ENCODE measurements at regions not wholly inside any gene's neighbourhood (a gene's known extent, or its start where the extent isn't known, plus 50 kb on each side); places are given as distances from the start of the nearest gene placed in this dataset.

GRCh38 chr15:47541562-47541961 is 175.7 kb upstream of the SEMA6D start:
- Histone ChIP-seq H3K27ac (ENCODE audit: low read length, poor library complexity, severe bottlenecking) (no peak overlapping the region), H3K9ac (ENCODE audit: low read length) (no peak overlapping the region), H3K4me1 (ENCODE audit: control insufficient read depth, insufficient read depth, low read depth, low read length) (no peaks in the 10 kb centered on the region), H3K9me3 (ENCODE audit: control insufficient read depth, low read length) (no peaks in the 10 kb centered on the region), H2BK12ac (ENCODE audit: low read length in 2 of 2) (no peak overlapping the region), H3K4ac (ENCODE audit: low read depth in 1 of 2, low read length in 2 of 2) (no peak overlapping the region), H3K23ac (ENCODE audit: low read length in 2 of 2) (no peak overlapping the region), H3K18ac (ENCODE audit: low read depth in 1 of 2, low read length in 2 of 2) (no peak overlapping the region), H2BK5ac (ENCODE audit: low read depth, low read length, poor library complexity, severe bottlenecking) (no peak overlapping the region), H3K27me3 (ENCODE audit: control insufficient read depth in 1 of 2, insufficient read depth in 1 of 2, low read length in 2 of 2) (no peaks in the 10 kb centered on the region), H3K4me3 (ENCODE audit: insufficient read depth in 1 of 2, low read depth in 1 of 2, low read length in 2 of 2) (no peak overlapping the region), H2BK120ac (ENCODE audit: low read depth, low read length) (no peak overlapping the region), H3K4me2 (ENCODE audit: low read length, poor library complexity, severe bottlenecking) (no peak overlapping the region), H2AFZ (ENCODE audit: low read depth, low read length) (no peak overlapping the region), H4K8ac (ENCODE audit: low read length) (no peak overlapping the region), H2BK15ac (ENCODE audit: low read depth, poor library complexity, severe bottlenecking) (no peak overlapping the region), H3K79me1 (replicated peaks; ENCODE audit: low read length, poor library complexity, severe bottlenecking) (no peaks in the 10 kb centered on the region), H3K36me3 (ENCODE audit: control insufficient read depth in 1 of 2, insufficient read depth in 2 of 2, low read depth in 1 of 2, low read length in 2 of 2) (no peaks in the 10 kb centered on the region), H2AK5ac (ENCODE audit: low read length, severe bottlenecking) (no peak overlapping the region), H4K91ac (ENCODE audit: low read length) (no peak overlapping the region), H3K14ac (ENCODE audit: low read length in 2 of 2) (no peak overlapping the region)
- WGBS, result 100% methylated on average over 1 of the region's 2 CpGs
- DNase-seq, result no peak

- no peak overlapping the region for H2BK5ac ChIP-seq (ENCODE audit: low read depth, low read length, poor library complexity, severe bottlenecking)
- no peaks in the 10 kb centered on the region for H3K79me1 ChIP-seq (replicated peaks; ENCODE audit: low read length, poor library complexity, severe bottlenecking)
- H3K9ac ChIP-seq (ENCODE audit: low read length), result no peak overlapping the region
- H2AK5ac ChIP-seq (ENCODE audit: low read length, severe bottlenecking), result no peak overlapping the region
- H2BK15ac ChIP-seq (ENCODE audit: low read depth, poor library complexity, severe bottlenecking), result no peak overlapping the region
- no peak overlapping the region for H3K4me2 ChIP-seq (ENCODE audit: low read length, poor library complexity, severe bottlenecking)
- H4K8ac ChIP-seq (ENCODE audit: low read length), result no peak overlapping the region
- no peak for DNase-seq
- H3K27me3 ChIP-seq (ENCODE audit: control insufficient read depth in 1 of 2, insufficient read depth in 1 of 2, low read length in 2 of 2), result no peaks in the 10 kb centered on the region
- no peak overlapping the region for H4K91ac ChIP-seq (ENCODE audit: low read length)
- H3K4me1 ChIP-seq (ENCODE audit: control insufficient read depth, insufficient read depth, low read depth, low read length), result no peaks in the 10 kb centered on the region
- H3K27ac ChIP-seq (ENCODE audit: low read length, poor library complexity, severe bottlenecking), result no peak overlapping the region
- no peak overlapping the region for H2BK120ac ChIP-seq (ENCODE audit: low read depth, low read length)
- no peaks in the 10 kb centered on the region for H3K9me3 ChIP-seq (ENCODE audit: control insufficient read depth, low read length)
- no peak overlapping the region for H3K4ac ChIP-seq (ENCODE audit: low read depth in 1 of 2, low read length in 2 of 2)
- H3K14ac ChIP-seq (ENCODE audit: low read length in 2 of 2), result no peak overlapping the region
- no peak overlapping the region for H2BK12ac ChIP-seq (ENCODE audit: low read length in 2 of 2)
- no peak overlapping the region for H2AFZ ChIP-seq (ENCODE audit: low read depth, low read length)
- no peak overlapping the region for H3K4me3 ChIP-seq (ENCODE audit: insufficient read depth in 1 of 2, low read depth in 1 of 2, low read length in 2 of 2)
- H3K23ac ChIP-seq (ENCODE audit: low read length in 2 of 2), result no peak overlapping the region
- H3K18ac ChIP-seq (ENCODE audit: low read depth in 1 of 2, low read length in 2 of 2), result no peak overlapping the region
- no peaks in the 10 kb centered on the region for H3K36me3 ChIP-seq (ENCODE audit: control insufficient read depth in 1 of 2, insufficient read depth in 2 of 2, low read depth in 1 of 2, low read length in 2 of 2)
- 93% methylated on average over 2 of the region's 2 CpGs for WGBS
Measured at GRCh38 chr15:47542312-47542989, 174.9 kb upstream of the SEMA6D start.

GRCh38 chr15:47548231-47548630 is 169.1 kb upstream of the SEMA6D start:
- no peak overlapping the region for H3K4me3 ChIP-seq (ENCODE audit: insufficient read depth in 1 of 2, low read depth in 1 of 2, low read length in 2 of 2)
- no peak overlapping the region for H3K9ac ChIP-seq (ENCODE audit: low read length)
- no peak overlapping the region for H3K23ac ChIP-seq (ENCODE audit: low read length in 2 of 2)
- H4K8ac ChIP-seq (ENCODE audit: low read length), result no peak overlapping the region
- H3K27me3 ChIP-seq (ENCODE audit: control insufficient read depth in 1 of 2, insufficient read depth in 1 of 2, low read length in 2 of 2), result no peaks in the 10 kb centered on the region
- H2BK120ac ChIP-seq (ENCODE audit: low read depth, low read length), result no peak overlapping the region
- H2BK15ac ChIP-seq (ENCODE audit: low read depth, poor library complexity, severe bottlenecking), result no peak overlapping the region
- no peak overlapping the region for H3K4me2 ChIP-seq (ENCODE audit: low read length, poor library complexity, severe bottlenecking)
- no peaks in the 10 kb centered on the region for H3K9me3 ChIP-seq (ENCODE audit: control insufficient read depth, low read length)
- H4K91ac ChIP-seq (ENCODE audit: low read length), result no peak overlapping the region
- no peak overlapping the region for H3K27ac ChIP-seq (ENCODE audit: low read length, poor library complexity, severe bottlenecking)
- H3K4ac ChIP-seq (ENCODE audit: low read depth in 1 of 2, low read length in 2 of 2), result no peak overlapping the region
- H2BK5ac ChIP-seq (ENCODE audit: low read depth, low read length, poor library complexity, severe bottlenecking), result no peak overlapping the region
- no peak overlapping the region for H3K14ac ChIP-seq (ENCODE audit: low read length in 2 of 2)
- no peak overlapping the region for H2AK5ac ChIP-seq (ENCODE audit: low read length, severe bottlenecking)
- H3K79me1 ChIP-seq (replicated peaks; ENCODE audit: low read length, poor library complexity, severe bottlenecking), result no peaks in the 10 kb centered on the region
- H3K4me1 ChIP-seq (ENCODE audit: control insufficient read depth, insufficient read depth, low read depth, low read length), result no peaks in the 10 kb centered on the region
- 83% methylated on average over 1 of the region's 1 CpG for WGBS
- no peaks in the 10 kb centered on the region for H3K36me3 ChIP-seq (ENCODE audit: control insufficient read depth in 1 of 2, insufficient read depth in 2 of 2, low read depth in 1 of 2, low read length in 2 of 2)
- no peak for DNase-seq
- no peak overlapping the region for H2BK12ac ChIP-seq (ENCODE audit: low read length in 2 of 2)
- no peak overlapping the region for H3K18ac ChIP-seq (ENCODE audit: low read depth in 1 of 2, low read length in 2 of 2)
- no peak overlapping the region for H2AFZ ChIP-seq (ENCODE audit: low read depth, low read length)

- Histone ChIP-seq H3K4me3 (ENCODE audit: insufficient read depth in 1 of 2, low read depth in 1 of 2, low read length in 2 of 2) (no peak overlapping the region), H3K4ac (ENCODE audit: low read depth in 1 of 2, low read length in 2 of 2) (no peak overlapping the region), H2BK120ac (ENCODE audit: low read depth, low read length) (no peak overlapping the region), H2BK15ac (ENCODE audit: low read depth, poor library complexity, severe bottlenecking) (no peak overlapping the region), H2BK5ac (ENCODE audit: low read depth, low read length, poor library complexity, severe bottlenecking) (no peak overlapping the region), H3K18ac (ENCODE audit: low read depth in 1 of 2, low read length in 2 of 2) (peak overlapping the region in 1 of 2 experiments; percentile 48), H3K27ac (ENCODE audit: low read length, poor library complexity, severe bottlenecking) (no peak overlapping the region), H2AK5ac (ENCODE audit: low read length, severe bottlenecking) (no peak overlapping the region), H3K36me3 (ENCODE audit: control insufficient read depth in 1 of 2, insufficient read depth in 2 of 2, low read depth in 1 of 2, low read length in 2 of 2) (no peaks in the 10 kb centered on the region), H3K14ac (ENCODE audit: low read length in 2 of 2) (no peak overlapping the region), H2BK12ac (ENCODE audit: low read length in 2 of 2) (no peak overlapping the region), H4K8ac (ENCODE audit: low read length) (no peak overlapping the region), H2AFZ (ENCODE audit: low read depth, low read length) (peak overlapping the region; percentile 68), H3K79me1 (replicated peaks; ENCODE audit: low read length, poor library complexity, severe bottlenecking) (no peaks in the 10 kb centered on the region), H3K27me3 (ENCODE audit: control insufficient read depth in 1 of 2, insufficient read depth in 1 of 2, low read length in 2 of 2) (no peaks in the 10 kb centered on the region), H4K91ac (ENCODE audit: low read length) (no peak overlapping the region), H3K23ac (ENCODE audit: low read length in 2 of 2) (no peak overlapping the region), H3K9me3 (ENCODE audit: control insufficient read depth, low read length) (no peaks in the 10 kb centered on the region), H3K4me1 (ENCODE audit: control insufficient read depth, insufficient read depth, low read depth, low read length) (no peaks in the 10 kb centered on the region), H3K9ac (ENCODE audit: low read length) (no peak overlapping the region), H3K4me2 (ENCODE audit: low read length, poor library complexity, severe bottlenecking) (no peak overlapping the region)
- DNase-seq, result no peak
- 81% methylated on average over 3 of the region's 3 CpGs for WGBS
Measured at GRCh38 chr15:47548986-47549385, 168.3 kb upstream of the SEMA6D start.
